Pancreas (tissue), 10 donors: ENCODE measurements at regions not wholly inside any gene's neighbourhood (a gene's known extent, or its start where the extent isn't known, plus 50 kb on each side); places are given as distances from the start of the nearest gene placed in this dataset.
"Not testable (repeated sequence)": the region's sequence is repeated elsewhere in the genome, so short reads cannot be mapped to it uniquely, and the experiment has no call there.

ENCODE experiments used
- ATAC-seq, 4 donors: fragments of 200-7000 bp; cut with Tn5 transposase; one replicate each; pipeline versions ENCODE4 v1.8.0 to v1.9.1; 2020; ENCODE audit warnings: mild to moderate bottlenecking in 4 of 4, moderate library complexity in 4 of 4
- DNase-seq, 6 donors: peaks; one replicate each; pipeline ENCODE4 v3.0.0-alpha.2; 2020
- FAIRE-seq: peaks from 2 replicates; lab custom pipeline; 2012; peaks lifted over from hg19 to GRCh38; lab: Jason Lieb, UNC
- H3K27ac ChIP-seq, 4 donors: fragments of 200-600 bp; sonication (generic); 1 replicate in 3 of 4; 2 replicates in 1 of 4; pipeline versions ENCODE4 v1.5.0 to v1.8.0; 2020
- H3K27me3 ChIP-seq, 4 donors: fragments of 200-600 bp; one replicate each; pipeline ENCODE4 v1.8.0; 2021
- H3K36me3 ChIP-seq, 3 donors: fragments of 200-600 bp; sonication (generic) in 1 of 3; one replicate each; pipeline versions ENCODE4 v1.5.0 to v1.8.0; 2020 to 2021
- H3K4me1 ChIP-seq, 3 donors: fragments of 200-600 bp; one replicate each; pipeline ENCODE4 v1.8.0; 2021
- H3K4me3 ChIP-seq, 4 donors: fragments of 200-600 bp; sonication (generic) in 2 of 4; one replicate each; pipeline versions ENCODE4 v1.5.0 to v1.8.0; 2020 to 2021
- H3K9me3 ChIP-seq, 4 donors: fragments of 200-600 bp; one replicate each; pipeline ENCODE4 v1.8.0; 2021
- CTCF ChIP-seq, 4 donors: fragments of 200-600 bp; sonication (generic) in 3 of 4; IDR thresholded peaks; one replicate each; pipeline versions ENCODE4 v1.5.0 to v1.8.0; 2021; ENCODE audit warnings: antibody characterized with exemption in 4 of 4
- WGBS, 2 donors: extraction: QIAGEN DNeasy Blood & Tissue Kit; methylation state at CpG; one replicate each; pipeline ENCODE4 v1.1.7; 2013; 5-methylcytosine and 5-hydroxymethylcytosine counted together
- intact Hi-C, 3 donors: fragments of 100-400 bp; cut with DNase I; formaldehyde crosslinking; loops; one replicate each; pipeline versions ENCODE4 v1.11.1 to v1.14.2; 2022
- donor health status: healthy with polysubstance abuse.
- donor health status: DM: no; HTN: no; CAD: no; lungs with moderate emphysema.
- donor health status: DM: no; HTN: no; CAD: no.
- donor health status: control.
- donor health status: control.
- donor health status: Bipolar disorder and iron deficiency.
- donor health status: DM: yes; HTN: yes; CAD: no.
- donor health status: DM: no; HTN: no; CAD: no.
- donor health status: DM: no; HTN: no; CAD: no.
- donor health status: DM: yes; HTN: yes; CAD: no.

DNA sequence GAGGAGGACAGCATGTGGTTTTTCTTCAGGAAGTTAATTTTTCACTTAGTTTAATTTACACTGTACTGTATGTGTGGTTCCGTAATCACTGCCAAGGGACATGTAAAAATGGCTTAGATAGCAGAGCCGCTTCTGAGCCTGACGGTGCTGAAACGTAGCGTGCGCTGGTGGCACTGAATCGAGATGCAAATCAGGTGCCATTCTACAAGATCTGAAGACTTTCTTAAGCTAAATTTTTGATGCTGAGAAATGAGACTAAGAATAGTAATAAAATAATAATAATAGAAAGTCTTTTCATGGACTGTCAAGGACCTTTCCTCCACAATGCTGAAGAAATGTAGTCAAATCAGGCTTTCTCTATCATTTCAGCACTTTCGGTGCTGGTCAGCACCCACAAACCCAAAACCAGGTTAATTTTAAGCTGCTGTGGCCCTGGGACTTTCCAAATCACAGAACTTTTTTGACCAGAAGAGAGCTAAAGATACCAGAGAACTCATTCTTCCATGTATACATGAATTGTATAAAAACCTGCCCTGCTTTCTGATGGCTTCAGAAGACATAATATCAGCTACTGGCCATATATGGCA lies 183.3 kb upstream of the LMO3 start:
- WGBS, 2 donors = 61 to 63% methylated on average over 8 of the region's 8 CpGs
- no peaks in the 10 kb centered on the region for H3K27me3 ChIP-seq
- intact Hi-C loops = no loop called here
- H3K9me3 ChIP-seq = no peaks in the 10 kb centered on the region
- no peaks in the 10 kb centered on the region for H3K36me3 ChIP-seq
- no peak overlapping the region for H3K27ac ChIP-seq
- H3K4me1 ChIP-seq = no peaks in the 10 kb centered on the region
- no peak overlapping the region for H3K4me3 ChIP-seq
- ATAC-seq (no peak), FAIRE-seq (no peak), DNase-seq (no peak)
- TF ChIP-seq CTCF (IDR thresholded peaks at IDR 0.05) = no peak

DNA sequence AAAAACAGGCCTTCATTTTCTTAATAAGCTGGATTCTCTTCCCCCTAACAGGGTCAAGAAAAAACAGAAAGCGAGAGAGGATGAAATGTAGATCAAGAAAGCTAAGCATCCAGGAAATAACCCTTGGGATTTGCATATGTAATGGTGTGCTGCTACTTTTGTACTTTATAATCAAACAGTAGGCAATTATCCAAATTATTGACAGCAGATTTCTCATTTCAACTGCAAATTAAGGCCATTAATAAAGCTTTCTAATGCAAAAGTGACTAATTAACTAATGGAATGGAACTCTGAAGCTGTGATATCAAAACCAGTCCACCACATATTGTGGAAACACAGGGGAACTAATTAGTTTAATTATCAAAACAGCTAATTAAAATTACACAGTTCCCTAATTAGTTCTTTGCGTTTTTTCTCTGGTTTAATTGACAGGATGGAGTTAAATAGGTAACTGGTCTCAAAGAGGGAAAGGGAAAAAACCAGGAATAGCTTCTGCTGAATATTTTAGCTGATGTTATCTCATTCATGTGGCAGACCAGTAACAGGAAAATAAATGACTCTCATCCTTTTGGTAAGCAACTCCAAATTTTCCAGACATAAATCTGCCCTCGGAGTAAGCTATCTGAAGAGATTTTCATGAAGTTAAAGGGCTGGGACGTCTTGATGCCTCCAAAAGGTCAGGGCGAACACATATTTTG lies 182.7 kb upstream of the LMO3 start:
- intact Hi-C loops = no loop called here

GRCh38 chr12:16785953-16786352 lies 180.0 kb upstream of the LMO3 start:
- FAIRE-seq = no peak
- Histone ChIP-seq H3K27ac (no peak overlapping the region), H3K36me3 (no peaks in the 10 kb centered on the region), H3K9me3 (no peaks in the 10 kb centered on the region), H3K4me1 (no peaks in the 10 kb centered on the region), H3K27me3 (no peaks in the 10 kb centered on the region), H3K4me3 (no peak overlapping the region)
- TF ChIP-seq CTCF (IDR thresholded peaks at IDR 0.05) = no peak
- no peak for ATAC-seq
- WGBS, 2 donors = 63 to 65% methylated on average over 2 of the region's 2 CpGs
- DNase-seq = no peak
- intact Hi-C loops = no loop called here

More for the DNA sequence above, 182.7 kb upstream of the LMO3 start:
- WGBS, 2 donors = 45 to 59% methylated on average over 5 of the region's 5 CpGs
- Histone ChIP-seq H3K9me3 (no peaks in the 10 kb centered on the region), H3K4me3 (no peak overlapping the region), H3K36me3 (no peaks in the 10 kb centered on the region), H3K27me3 (no peaks in the 10 kb centered on the region), H3K4me1 (no peaks in the 10 kb centered on the region), H3K27ac (no peak overlapping the region)
- no peak for TF ChIP-seq CTCF (IDR thresholded peaks at IDR 0.05)
- no peak for ATAC-seq
- no peak for DNase-seq
- no peak for FAIRE-seq

GRCh38 chr12:16785524-16785923 lies 179.6 kb upstream of the LMO3 start:
- intact Hi-C loops = no loop called here
- 41 to 46% methylated on average over 1 of the region's 1 CpG for WGBS, 2 donors
- ATAC-seq (no peak), FAIRE-seq (no peak), DNase-seq (no peak)
- no peak for TF ChIP-seq CTCF (IDR thresholded peaks at IDR 0.05)
- H3K27me3 ChIP-seq = no peaks in the 10 kb centered on the region
- H3K36me3 ChIP-seq = no peaks in the 10 kb centered on the region
- H3K4me3 ChIP-seq = no peak overlapping the region
- H3K4me1 ChIP-seq = no peaks in the 10 kb centered on the region
- no peaks in the 10 kb centered on the region for H3K9me3 ChIP-seq
- H3K27ac ChIP-seq = no peak overlapping the region

- ATAC-seq, H3K4me3 ChIP-seq, intact Hi-C loops, H3K9me3 ChIP-seq, FAIRE-seq, DNase-seq, H3K27ac ChIP-seq, H3K4me1 ChIP-seq, H3K27me3 ChIP-seq, H3K36me3 ChIP-seq: not testable (repeated sequence)
- 67 to 78% methylated on average over 2 of the region's 2 CpGs for WGBS, 2 donors
Observed at GRCh38 chr12:16769129-16769528, 163.2 kb upstream of the LMO3 start.
